ENCODE measurements at regions not wholly inside any gene's neighbourhood (a gene's known extent, or its start where the extent isn't known, plus 50 kb on each side); places are given as distances from the start of the nearest gene placed in this dataset.

DNA sequence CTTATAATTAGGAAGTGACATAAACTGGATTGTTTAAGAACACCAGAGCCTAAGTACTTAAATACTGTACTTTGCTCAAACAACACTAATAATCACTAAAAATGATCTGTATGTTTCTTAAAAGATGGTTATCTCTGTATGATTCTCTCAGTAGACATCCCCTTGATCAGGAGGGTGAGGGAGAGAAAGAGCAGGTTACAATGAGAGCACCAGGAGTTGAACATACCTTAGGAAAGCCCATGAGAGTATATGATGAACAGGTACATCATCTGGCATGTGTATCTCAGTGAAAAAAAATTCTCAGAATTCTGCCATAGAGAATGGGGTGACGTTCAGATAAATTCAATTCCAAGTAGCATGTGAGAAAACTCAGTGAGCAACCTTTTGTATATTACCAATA is 59.9 kb upstream of the IL2 start:
- ChIA-PET POLR2A (no interaction called here), CTCF (no interaction called here)
- peaks cover 8% of the 10 kb centered on the region for H3K9me3 Mint-ChIP-seq (ENCODE audit: unreplicated experiment)
- no TSS peak for BruUV-seq (replicated peaks)
- Histone ChIP-seq H3K4me1 (peaks cover 6% of the 10 kb centered on the region; the same call in 1 of the 2 replicates), H3K4me3 (ENCODE audit: low read depth, low read length) (no peak overlapping the region), H3K27me3 (replicated peaks; ENCODE audit: control insufficient read depth, insufficient read depth, low read length) (no peaks in the 10 kb centered on the region), H3K36me3 (ENCODE audit: control insufficient read depth, insufficient read depth, low read length) (no peaks in the 10 kb centered on the region), H3K9me3 (no peaks in the 10 kb centered on the region)
- no peak overlapping the region for H3K27ac Mint-ChIP-seq (ENCODE audit: unreplicated experiment)
- H3K36me3 Mint-ChIP-seq (ENCODE audit: insufficient read depth, unreplicated experiment) = no peaks in the 10 kb centered on the region
- intact Hi-C loops (cut with micrococcal nuclease; ENCODE audit: unreplicated experiment) = no loop called here
- TF ChIP-seq, protein P1, sequence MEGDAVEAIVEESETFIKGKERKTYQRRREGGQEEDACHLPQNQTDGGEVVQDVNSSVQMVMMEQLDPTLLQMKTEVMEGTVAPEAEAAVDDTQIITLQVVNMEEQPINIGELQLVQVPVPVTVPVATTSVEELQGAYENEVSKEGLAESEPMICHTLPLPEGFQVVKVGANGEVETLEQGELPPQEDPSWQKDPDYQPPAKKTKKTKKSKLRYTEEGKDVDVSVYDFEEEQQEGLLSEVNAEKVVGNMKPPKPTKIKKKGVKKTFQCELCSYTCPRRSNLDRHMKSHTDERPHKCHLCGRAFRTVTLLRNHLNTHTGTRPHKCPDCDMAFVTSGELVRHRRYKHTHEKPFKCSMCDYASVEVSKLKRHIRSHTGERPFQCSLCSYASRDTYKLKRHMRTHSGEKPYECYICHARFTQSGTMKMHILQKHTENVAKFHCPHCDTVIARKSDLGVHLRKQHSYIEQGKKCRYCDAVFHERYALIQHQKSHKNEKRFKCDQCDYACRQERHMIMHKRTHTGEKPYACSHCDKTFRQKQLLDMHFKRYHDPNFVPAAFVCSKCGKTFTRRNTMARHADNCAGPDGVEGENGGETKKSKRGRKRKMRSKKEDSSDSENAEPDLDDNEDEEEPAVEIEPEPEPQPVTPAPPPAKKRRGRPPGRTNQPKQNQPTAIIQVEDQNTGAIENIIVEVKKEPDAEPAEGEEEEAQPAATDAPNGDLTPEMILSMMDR (IDR thresholded peaks at IDR 0.05; ENCODE audit: insufficient read depth in 1 of 2, low read depth in 1 of 2, low read length in 1 of 2, severe bottlenecking in 1 of 2, unreplicated experiment in 1 of 2) = no peak
- H3K4me3 Mint-ChIP-seq (ENCODE audit: unreplicated experiment) = no peak overlapping the region
- no peaks in the 10 kb centered on the region for H3K4me1 Mint-ChIP-seq (ENCODE audit: low read depth, unreplicated experiment)
- DNase-seq = no peak
- no peaks in the 10 kb centered on the region for H3K27me3 Mint-ChIP-seq (ENCODE audit: insufficient read depth, unreplicated experiment)

DNA sequence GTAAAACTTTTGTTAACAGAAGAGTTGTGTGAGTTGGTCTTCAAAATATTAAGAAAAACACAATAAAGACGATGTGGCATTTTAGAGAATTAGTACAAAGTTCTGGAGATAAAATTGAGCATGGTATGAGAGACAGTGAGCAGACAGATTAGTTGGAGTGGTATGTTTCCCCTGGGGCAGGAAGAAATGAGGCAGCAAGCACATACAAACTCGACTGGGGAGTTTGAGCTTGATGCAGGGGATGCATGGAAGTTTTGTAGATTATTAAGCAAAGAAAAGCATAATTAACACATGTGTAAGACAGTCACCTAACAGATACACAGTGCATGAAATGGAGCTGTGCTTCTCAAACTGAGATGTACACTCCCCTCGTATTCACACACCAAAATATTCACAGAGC is 58.1 kb upstream of the IL2 start:
- TF ChIP-seq, protein P1 (IDR thresholded peaks at IDR 0.05; ENCODE audit: insufficient read depth in 1 of 2, low read depth in 1 of 2, low read length in 1 of 2, severe bottlenecking in 1 of 2, unreplicated experiment in 1 of 2) = no peak
- ChIA-PET POLR2A (no interaction called here), CTCF (no interaction called here)
- peaks cover 10% of the 10 kb centered on the region for H3K9me3 Mint-ChIP-seq (ENCODE audit: unreplicated experiment)
- H3K36me3 Mint-ChIP-seq (ENCODE audit: insufficient read depth, unreplicated experiment) = no peaks in the 10 kb centered on the region
- H3K27ac Mint-ChIP-seq (ENCODE audit: unreplicated experiment) = no peak overlapping the region
- H3K4me3 Mint-ChIP-seq (ENCODE audit: unreplicated experiment) = no peak overlapping the region
- no peaks in the 10 kb centered on the region for H3K27me3 ChIP-seq (replicated peaks; ENCODE audit: control insufficient read depth, insufficient read depth, low read length)
- peaks cover 6% of the 10 kb centered on the region; the same call in 1 of the 2 replicates for H3K4me1 ChIP-seq
- intact Hi-C loops (cut with micrococcal nuclease; ENCODE audit: unreplicated experiment) = no loop called here
- no peaks in the 10 kb centered on the region for H3K9me3 ChIP-seq
- no peaks in the 10 kb centered on the region for H3K27me3 Mint-ChIP-seq (ENCODE audit: insufficient read depth, unreplicated experiment)
- no peak overlapping the region for H3K4me3 ChIP-seq (ENCODE audit: low read depth, low read length)
- no TSS peak for BruUV-seq (replicated peaks)
- no peaks in the 10 kb centered on the region for H3K4me1 Mint-ChIP-seq (ENCODE audit: low read depth, unreplicated experiment)
- DNase-seq = no peak
- no peaks in the 10 kb centered on the region for H3K36me3 ChIP-seq (ENCODE audit: control insufficient read depth, insufficient read depth, low read length)

DNA sequence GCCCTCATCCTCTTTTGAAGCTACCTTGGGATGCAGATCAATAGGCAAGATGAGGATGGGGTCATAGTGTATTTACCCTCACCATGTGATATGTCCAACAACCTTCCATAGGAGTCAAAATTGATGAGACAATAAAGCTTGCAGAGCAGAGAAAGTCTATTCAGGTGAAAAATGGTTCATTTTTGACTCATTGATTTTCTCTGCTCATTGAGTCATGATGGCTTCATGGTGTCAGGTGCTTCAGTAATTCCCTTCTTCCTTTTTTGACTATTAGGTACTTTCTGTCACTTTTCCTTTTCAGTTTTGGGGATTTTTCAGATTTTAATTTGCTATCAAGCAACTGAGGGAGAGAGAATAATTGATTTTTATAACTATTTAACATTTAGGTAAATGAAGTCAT is 55.9 kb upstream of the IL2 start:
- Mint-ChIP-seq H3K27me3 (ENCODE audit: insufficient read depth, unreplicated experiment) (no peaks in the 10 kb centered on the region), H3K9me3 (ENCODE audit: unreplicated experiment) (peaks cover 10% of the 10 kb centered on the region), H3K36me3 (ENCODE audit: insufficient read depth, unreplicated experiment) (no peaks in the 10 kb centered on the region), H3K4me1 (ENCODE audit: low read depth, unreplicated experiment) (no peaks in the 10 kb centered on the region), H3K4me3 (ENCODE audit: unreplicated experiment) (no peak overlapping the region), H3K27ac (ENCODE audit: unreplicated experiment) (no peak overlapping the region)
- CTCF ChIA-PET = no interaction called here
- POLR2A ChIA-PET = no interaction called here
- Histone ChIP-seq H3K4me1 (peaks cover 17% of the 10 kb centered on the region), H3K27me3 (replicated peaks; ENCODE audit: control insufficient read depth, insufficient read depth, low read length) (no peaks in the 10 kb centered on the region), H3K4me3 (ENCODE audit: low read depth, low read length) (no peak overlapping the region), H3K36me3 (ENCODE audit: control insufficient read depth, insufficient read depth, low read length) (no peaks in the 10 kb centered on the region), H3K9me3 (no peaks in the 10 kb centered on the region)
- DNase-seq = no peak
- BruUV-seq (replicated peaks) = no TSS peak
- intact Hi-C loops (cut with micrococcal nuclease; ENCODE audit: unreplicated experiment) = no loop called here
- TF ChIP-seq, protein P1 (IDR thresholded peaks at IDR 0.05; ENCODE audit: insufficient read depth in 1 of 2, low read depth in 1 of 2, low read length in 1 of 2, severe bottlenecking in 1 of 2, unreplicated experiment in 1 of 2) = no peak

Measured in Caco-2 (cell line).